Duodenal mucosa (tissue), 2 donors: ENCODE measurements at regions not wholly inside any gene's neighbourhood (a gene's known extent, or its start where the extent isn't known, plus 50 kb on each side); places are given as distances from the start of the nearest gene placed in this dataset.
"Not testable (repeated sequence)": the region's sequence is repeated elsewhere in the genome, so short reads cannot be mapped to it uniquely, and the experiment has no call there.

Experiments used
- H3K27ac ChIP-seq: one replicate; pipeline ENCODE4 v1.7.0; 2013; ENCODE audit warnings: low read depth, low read length
- H3K27me3 ChIP-seq, 2 donors: one replicate each; pipeline ENCODE4 v1.7.0; 2013; ENCODE audit warnings: low read length in 2 of 2, control low read depth in 1 of 2; ENCODE audit not compliant: insufficient read depth in 2 of 2, control insufficient read depth in 1 of 2
- H3K36me3 ChIP-seq, 2 donors: one replicate each; pipeline ENCODE4 v1.7.0; 2013; ENCODE audit warnings: low read length in 2 of 2, control low read depth in 1 of 2; ENCODE audit not compliant: insufficient read depth in 2 of 2, control insufficient read depth in 1 of 2
- H3K4me1 ChIP-seq, 2 donors: one replicate each; pipeline ENCODE4 v1.7.0; 2013; ENCODE audit warnings: low read length in 2 of 2, control low read depth in 1 of 2; ENCODE audit not compliant: insufficient read depth in 2 of 2, control insufficient read depth in 1 of 2
- H3K4me3 ChIP-seq, 2 donors: one replicate each; pipeline ENCODE4 v1.7.0; 2013; ENCODE audit warnings: low read length in 2 of 2, low read depth in 1 of 2
- H3K9ac ChIP-seq, 2 donors: one replicate each; pipeline ENCODE4 v1.7.0; 2013; ENCODE audit warnings: low read length in 2 of 2, low read depth in 1 of 2
- H3K9me3 ChIP-seq, 2 donors: one replicate each; pipeline ENCODE4 v1.7.0; 2013; ENCODE audit warnings: low read length in 2 of 2, control low read depth in 1 of 2; ENCODE audit not compliant: control insufficient read depth in 1 of 2

DNA sequence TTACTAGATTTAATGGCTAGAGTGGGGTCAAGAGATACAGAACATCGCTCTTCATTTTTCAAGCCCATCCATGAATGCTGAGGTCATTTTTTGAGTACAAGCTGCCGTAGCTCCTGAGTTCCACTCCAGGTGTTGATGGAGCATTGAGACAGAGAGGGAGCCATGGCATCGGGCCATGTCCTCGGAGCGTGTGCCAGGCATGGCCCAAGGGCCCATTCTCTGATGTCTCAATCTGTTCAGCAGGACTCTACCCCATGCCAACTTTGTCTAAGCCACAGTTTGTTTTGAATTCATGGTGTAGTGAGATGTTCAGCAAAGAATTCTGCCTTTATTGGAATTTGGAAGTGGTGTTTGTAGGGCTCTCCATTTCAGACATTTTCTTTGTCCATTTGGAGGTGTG is 110.5 kb upstream of the ADAMTS9 start:
- Histone ChIP-seq H3K4me3 (no peak overlapping the region), H3K27me3 (no peaks in the 10 kb centered on the region), H3K27ac (no peak overlapping the region), H3K9ac (no peak overlapping the region), H3K4me1 (peaks cover 4 to 5% of the 10 kb centered on the region in 2 donors), H3K36me3 (no peaks in the 10 kb centered on the region), H3K9me3 (no peaks in the 10 kb centered on the region)

GRCh38 chr3:64796607-64797399 is 109.0 kb upstream of the ADAMTS9 start:
- Histone ChIP-seq H3K9ac (no peak overlapping the region), H3K9me3 (no peaks in the 10 kb centered on the region), H3K27ac (no peak overlapping the region), H3K27me3 (no peaks in the 10 kb centered on the region), H3K4me3 (no peak overlapping the region), H3K4me1 (no peaks in the 10 kb centered on the region), H3K36me3 (no peaks in the 10 kb centered on the region)

- Histone ChIP-seq H3K9me3 (no peaks in the 10 kb centered on the region), H3K27ac (no peak overlapping the region)
Measured at GRCh38 chr3:64792445-64792844, 104.6 kb upstream of the ADAMTS9 start.

DNA sequence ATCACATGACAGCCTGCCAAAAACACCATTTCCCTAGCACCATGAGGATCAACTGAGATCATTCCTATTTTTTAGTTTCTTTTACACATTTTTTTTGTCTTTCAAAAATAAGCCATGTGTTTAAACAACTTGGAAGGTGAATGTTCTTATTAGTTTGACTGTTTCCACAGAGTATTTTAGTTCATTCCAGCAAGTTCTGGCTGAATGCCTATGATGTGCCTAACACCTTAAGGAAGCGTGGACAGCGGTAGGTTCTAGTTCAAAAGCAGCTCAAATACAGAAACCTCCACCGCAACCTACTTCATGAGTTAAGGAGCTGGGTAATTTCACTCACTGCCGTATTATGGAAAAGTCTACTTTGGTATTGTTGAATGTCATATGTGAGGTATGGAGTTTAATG is 101.3 kb upstream of the ADAMTS9 start:
- Histone ChIP-seq H3K36me3 (no peaks in the 10 kb centered on the region), H3K4me1 (no peaks in the 10 kb centered on the region), H3K27ac (no peak overlapping the region), H3K9me3 (no peaks in the 10 kb centered on the region), H3K4me3 (no peak overlapping the region), H3K27me3 (no peaks in the 10 kb centered on the region), H3K9ac (no peak overlapping the region)

More at GRCh38 chr3:64792445-64792844, 104.6 kb upstream of the ADAMTS9 start:
- no peak overlapping the region for H3K9ac ChIP-seq
- no peaks in the 10 kb centered on the region for H3K4me1 ChIP-seq
- H3K36me3 ChIP-seq: no peaks in the 10 kb centered on the region
- no peaks in the 10 kb centered on the region for H3K27me3 ChIP-seq
- H3K4me3 ChIP-seq: no peak overlapping the region

- peaks cover 0 to 4% of the 10 kb centered on the region in 2 donors for H3K9me3 ChIP-seq
- H3K4me1 ChIP-seq: no peaks in the 10 kb centered on the region
- no peak overlapping the region for H3K27ac ChIP-seq
- no peaks in the 10 kb centered on the region for H3K36me3 ChIP-seq
- no peak overlapping the region for H3K9ac ChIP-seq
- no peak overlapping the region for H3K4me3 ChIP-seq
- no peaks in the 10 kb centered on the region for H3K27me3 ChIP-seq
Measured at GRCh38 chr3:64783200-64783599, 95.4 kb upstream of the ADAMTS9 start.

- not testable (repeated sequence) for H3K27me3 ChIP-seq, H3K27ac ChIP-seq, H3K9me3 ChIP-seq, H3K36me3 ChIP-seq, H3K4me1 ChIP-seq, H3K4me3 ChIP-seq, H3K9ac ChIP-seq
Measured at GRCh38 chr3:64780923-64781322, 93.1 kb upstream of the ADAMTS9 start.

GRCh38 chr3:64773137-64773536 is 85.3 kb upstream of the ADAMTS9 start:
- Histone ChIP-seq H3K4me3 (no peak overlapping the region), H3K27me3 (no peaks in the 10 kb centered on the region), H3K4me1 (no peaks in the 10 kb centered on the region), H3K36me3 (no peaks in the 10 kb centered on the region), H3K9ac (no peak overlapping the region), H3K9me3 (peaks cover 0 to under 1% of the 10 kb centered on the region in 2 donors), H3K27ac (no peak overlapping the region)

DNA sequence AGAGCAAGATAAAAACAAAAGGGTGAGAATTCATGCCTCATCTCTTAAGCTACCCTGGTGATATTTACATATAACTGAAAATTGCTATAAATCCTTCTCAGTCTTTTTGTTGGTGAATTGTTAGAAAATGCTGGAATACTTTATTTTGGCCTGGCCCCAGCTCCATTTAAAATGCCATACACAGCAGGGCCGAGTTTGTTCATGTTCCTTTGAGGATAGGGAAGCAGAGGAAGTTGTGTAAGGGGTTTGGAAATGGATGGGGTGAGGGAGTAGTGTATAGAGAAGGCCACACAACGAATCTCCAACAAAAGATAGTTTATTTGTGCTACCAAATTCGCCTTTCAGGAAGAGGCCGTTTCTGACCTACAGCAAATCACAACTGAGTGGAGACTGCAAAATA is 78.6 kb upstream of the ADAMTS9 start:
- Histone ChIP-seq H3K36me3 (no peaks in the 10 kb centered on the region), H3K4me3 (no peak overlapping the region), H3K27ac (no peak overlapping the region), H3K27me3 (no peaks in the 10 kb centered on the region), H3K4me1 (no peaks in the 10 kb centered on the region), H3K9ac (no peak overlapping the region), H3K9me3 (no peaks in the 10 kb centered on the region)

- Histone ChIP-seq H3K27me3 (no peaks in the 10 kb centered on the region), H3K4me3 (no peak overlapping the region), H3K4me1 (no peaks in the 10 kb centered on the region), H3K36me3 (no peaks in the 10 kb centered on the region), H3K27ac (no peak overlapping the region), H3K9me3 (no peaks in the 10 kb centered on the region), H3K9ac (no peak overlapping the region)
Measured at GRCh38 chr3:64765947-64766346, 78.1 kb upstream of the ADAMTS9 start.

GRCh38 chr3:64764386-64764929 is 76.7 kb upstream of the ADAMTS9 start:
- H3K27me3 ChIP-seq: no peaks in the 10 kb centered on the region
- H3K4me1 ChIP-seq: no peaks in the 10 kb centered on the region
- no peaks in the 10 kb centered on the region for H3K36me3 ChIP-seq
- no peak overlapping the region for H3K27ac ChIP-seq
- H3K4me3 ChIP-seq: no peak overlapping the region
- H3K9me3 ChIP-seq: no peaks in the 10 kb centered on the region
- H3K9ac ChIP-seq: no peak overlapping the region
